ENCODE measurements at regions not wholly inside any gene's neighbourhood (a gene's known extent, or its start where the extent isn't known, plus 50 kb on each side); places are given as distances from the start of the nearest gene placed in this dataset.

GRCh38 chr2:191740759-191741158, 62.8 kb downstream of the NABP1 start:
- no peak overlapping the region for H3K27ac Mint-ChIP-seq (ENCODE audit: low read depth, unreplicated experiment)
- intact Hi-C loops (cut with micrococcal nuclease), result no loop called here
- H3K27me3 Mint-ChIP-seq (ENCODE audit: insufficient read depth, unreplicated experiment), result no peaks in the 10 kb centered on the region
- TF ChIP-seq, protein P1, sequence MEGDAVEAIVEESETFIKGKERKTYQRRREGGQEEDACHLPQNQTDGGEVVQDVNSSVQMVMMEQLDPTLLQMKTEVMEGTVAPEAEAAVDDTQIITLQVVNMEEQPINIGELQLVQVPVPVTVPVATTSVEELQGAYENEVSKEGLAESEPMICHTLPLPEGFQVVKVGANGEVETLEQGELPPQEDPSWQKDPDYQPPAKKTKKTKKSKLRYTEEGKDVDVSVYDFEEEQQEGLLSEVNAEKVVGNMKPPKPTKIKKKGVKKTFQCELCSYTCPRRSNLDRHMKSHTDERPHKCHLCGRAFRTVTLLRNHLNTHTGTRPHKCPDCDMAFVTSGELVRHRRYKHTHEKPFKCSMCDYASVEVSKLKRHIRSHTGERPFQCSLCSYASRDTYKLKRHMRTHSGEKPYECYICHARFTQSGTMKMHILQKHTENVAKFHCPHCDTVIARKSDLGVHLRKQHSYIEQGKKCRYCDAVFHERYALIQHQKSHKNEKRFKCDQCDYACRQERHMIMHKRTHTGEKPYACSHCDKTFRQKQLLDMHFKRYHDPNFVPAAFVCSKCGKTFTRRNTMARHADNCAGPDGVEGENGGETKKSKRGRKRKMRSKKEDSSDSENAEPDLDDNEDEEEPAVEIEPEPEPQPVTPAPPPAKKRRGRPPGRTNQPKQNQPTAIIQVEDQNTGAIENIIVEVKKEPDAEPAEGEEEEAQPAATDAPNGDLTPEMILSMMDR (IDR thresholded peaks at IDR 0.05; ENCODE audit: unreplicated experiment), result no peak
- H3K4me1 Mint-ChIP-seq (ENCODE audit: insufficient read depth, unreplicated experiment), result peaks cover 8% of the 10 kb centered on the region
- ChIA-PET POLR2A (no interaction called here), CTCF (no interaction called here)
- no peaks in the 10 kb centered on the region for H3K36me3 Mint-ChIP-seq (ENCODE audit: insufficient read depth, unreplicated experiment)
- DNase-seq (ENCODE audit: unreplicated experiment), result no peak
- no peak overlapping the region for H3K4me3 Mint-ChIP-seq (ENCODE audit: unreplicated experiment)
- H3K9me3 Mint-ChIP-seq (ENCODE audit: unreplicated experiment), result no peaks in the 10 kb centered on the region
- no TSS peak for BruUV-seq (replicated peaks)

- TF ChIP-seq, protein P1 (IDR thresholded peaks at IDR 0.05; ENCODE audit: unreplicated experiment), result no peak
- intact Hi-C loops (cut with micrococcal nuclease), result no loop called here
- H3K4me1 Mint-ChIP-seq (ENCODE audit: insufficient read depth, unreplicated experiment), result peaks cover 22% of the 10 kb centered on the region
Measured at GRCh38 chr2:191746346-191747169, 68.6 kb downstream of the NABP1 start.

DNA sequence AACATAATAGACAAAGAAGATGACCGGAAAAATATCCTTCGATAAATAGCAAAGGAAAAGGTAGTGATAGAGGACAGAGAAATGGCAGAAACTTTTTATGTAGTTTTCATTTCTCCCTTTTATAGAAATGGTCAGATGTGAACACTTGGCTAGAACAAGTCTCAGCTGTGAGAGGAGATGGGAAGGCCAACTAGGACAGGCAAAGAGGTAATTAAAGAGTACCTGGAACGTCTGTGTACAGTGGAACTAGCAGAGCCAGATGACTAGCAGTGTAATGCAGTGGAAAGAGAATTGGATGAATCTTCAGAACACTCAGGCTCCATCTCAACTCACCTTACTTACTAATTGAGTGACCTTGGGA, 69.2 kb downstream of the NABP1 start:
- no TSS peak for BruUV-seq (replicated peaks)
- Mint-ChIP-seq H3K4me1 (ENCODE audit: insufficient read depth, unreplicated experiment) (peaks cover 22% of the 10 kb centered on the region), H3K4me3 (ENCODE audit: unreplicated experiment) (no peak overlapping the region), H3K27me3 (ENCODE audit: insufficient read depth, unreplicated experiment) (no peaks in the 10 kb centered on the region), H3K36me3 (ENCODE audit: insufficient read depth, unreplicated experiment) (no peaks in the 10 kb centered on the region), H3K27ac (ENCODE audit: low read depth, unreplicated experiment) (no peak overlapping the region), H3K9me3 (ENCODE audit: unreplicated experiment) (no peaks in the 10 kb centered on the region)
- ChIA-PET CTCF (interaction anchor here (2.4 kb wide), 1 partner anchor 11 kb away, joined by 9 read pairs; no protein-coding TSS in a partner anchor), POLR2A (no interaction called here)
- TF ChIP-seq, protein P1 (IDR thresholded peaks at IDR 0.05; ENCODE audit: unreplicated experiment), result no peak
- DNase-seq (ENCODE audit: unreplicated experiment), result no peak
- intact Hi-C loops (cut with micrococcal nuclease), result no loop called here

More at GRCh38 chr2:191746346-191747169, 68.6 kb downstream of the NABP1 start:
- ChIA-PET POLR2A (no interaction called here), CTCF (interaction anchor here (0.6 to 2.4 kb wide), 3 partner anchors 12 to 592 kb away, joined by 3 to 9 read pairs (median 4); no protein-coding TSS in a partner anchor)
- no peaks in the 10 kb centered on the region for H3K27me3 Mint-ChIP-seq (ENCODE audit: insufficient read depth, unreplicated experiment)
- H3K27ac Mint-ChIP-seq (ENCODE audit: low read depth, unreplicated experiment), result no peak overlapping the region
- peak; percentile 17 for DNase-seq (ENCODE audit: unreplicated experiment)
- no TSS peak for BruUV-seq (replicated peaks)
- H3K9me3 Mint-ChIP-seq (ENCODE audit: unreplicated experiment), result no peaks in the 10 kb centered on the region
- no peak overlapping the region for H3K4me3 Mint-ChIP-seq (ENCODE audit: unreplicated experiment)
- H3K36me3 Mint-ChIP-seq (ENCODE audit: insufficient read depth, unreplicated experiment), result no peaks in the 10 kb centered on the region

- POLR2A ChIA-PET, result interaction anchor here (0.6 to 1.2 kb wide), 3 partner anchors 9 to 70 kb away, joined by 3 read pairs; partner anchors contain the start of gene NABP1
- CTCF ChIA-PET, result interaction anchor here (0.9 to 2.4 kb wide), 3 partner anchors 10 to 57 kb away, joined by 3 to 9 read pairs (median 4); no protein-coding TSS in a partner anchor
- BruUV-seq (replicated peaks), result no TSS peak
- Mint-ChIP-seq H3K9me3 (ENCODE audit: unreplicated experiment) (no peaks in the 10 kb centered on the region), H3K27me3 (ENCODE audit: insufficient read depth, unreplicated experiment) (no peaks in the 10 kb centered on the region), H3K27ac (ENCODE audit: low read depth, unreplicated experiment) (no peak overlapping the region), H3K4me3 (ENCODE audit: unreplicated experiment) (no peak overlapping the region), H3K4me1 (ENCODE audit: insufficient read depth, unreplicated experiment) (peaks cover 22% of the 10 kb centered on the region), H3K36me3 (ENCODE audit: insufficient read depth, unreplicated experiment) (no peaks in the 10 kb centered on the region)
- DNase-seq (ENCODE audit: unreplicated experiment), result peak; percentile 9
- TF ChIP-seq, protein P1 (IDR thresholded peaks at IDR 0.05; ENCODE audit: unreplicated experiment), result no peak
- intact Hi-C loops (cut with micrococcal nuclease), result no loop called here
Measured at GRCh38 chr2:191748059-191748461, 70.1 kb downstream of the NABP1 start.

All from MCF 10A (cell line).